ENCODE measurements at regions not wholly inside any gene's neighbourhood (a gene's known extent, or its start where the extent isn't known, plus 50 kb on each side); places are given as distances from the start of the nearest gene placed in this dataset.
"Not testable (repeated sequence)": the region's sequence is repeated elsewhere in the genome, so short reads cannot be mapped to it uniquely, and the experiment has no call there.

DNA sequence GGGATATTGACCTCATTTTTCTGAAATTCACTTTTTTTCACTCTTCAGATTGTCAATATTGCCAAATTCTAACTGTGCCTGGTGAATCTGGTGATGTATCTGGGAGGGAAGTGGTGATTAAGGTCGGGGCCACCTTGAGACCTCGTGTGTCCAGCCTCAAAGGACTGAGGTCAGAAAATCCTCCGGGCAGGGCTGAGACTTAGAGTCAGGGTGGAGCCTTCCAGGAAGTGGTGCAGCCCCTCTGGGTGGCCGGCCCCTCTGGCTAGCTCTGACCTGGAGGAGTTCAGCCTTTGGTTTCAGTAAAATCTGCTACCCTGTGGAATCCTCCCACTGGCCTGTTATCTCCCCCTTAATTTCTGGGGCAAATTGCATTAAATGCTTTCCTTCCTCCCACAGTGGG, 175.7 kb downstream of the TRIM43 start:
- TF ChIP-seq PATZ1 (CRISPR knock-in tag; IDR thresholded peaks at IDR 0.05; ENCODE audit: borderline replicate concordance); OSR1 (CRISPR knock-in tag; IDR thresholded peaks at IDR 0.05); ZNF565 (CRISPR knock-in tag; conservative IDR thresholded peaks at IDR 0.05; ENCODE audit: low read depth); ZC3H10 (CRISPR knock-in tag; IDR thresholded peaks at IDR 0.05): not testable (repeated sequence)
